ENCODE measurements at regions not wholly inside any gene's neighbourhood (a gene's known extent, or its start where the extent isn't known, plus 50 kb on each side); places are given as distances from the start of the nearest gene placed in this dataset.
"Not testable (repeated sequence)": the region's sequence is repeated elsewhere in the genome, so short reads cannot be mapped to it uniquely, and the experiment has no call there.

DNA sequence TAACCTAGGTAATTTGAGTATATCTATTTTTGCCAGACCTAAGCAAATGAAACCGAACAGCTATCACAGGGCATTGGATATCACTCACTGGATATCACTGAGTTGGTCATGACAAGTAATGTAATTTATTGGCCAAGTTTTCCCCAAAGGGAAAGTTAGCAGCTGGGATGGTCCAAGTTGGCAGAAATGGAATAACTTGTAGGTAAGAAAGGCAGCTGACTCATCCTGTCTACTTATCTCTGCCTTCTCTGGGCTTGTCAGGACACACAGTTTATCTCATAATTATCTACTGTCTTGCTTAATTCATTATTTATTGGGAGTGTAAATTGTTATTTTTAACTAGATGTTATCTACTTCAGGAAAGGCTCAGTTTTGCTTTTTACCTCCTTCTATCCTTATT lies 502.0 kb upstream of the DPP6 start:
- no peak for DNase-seq (ENCODE audit: low spot score)
- TF ChIP-seq, protein P1, sequence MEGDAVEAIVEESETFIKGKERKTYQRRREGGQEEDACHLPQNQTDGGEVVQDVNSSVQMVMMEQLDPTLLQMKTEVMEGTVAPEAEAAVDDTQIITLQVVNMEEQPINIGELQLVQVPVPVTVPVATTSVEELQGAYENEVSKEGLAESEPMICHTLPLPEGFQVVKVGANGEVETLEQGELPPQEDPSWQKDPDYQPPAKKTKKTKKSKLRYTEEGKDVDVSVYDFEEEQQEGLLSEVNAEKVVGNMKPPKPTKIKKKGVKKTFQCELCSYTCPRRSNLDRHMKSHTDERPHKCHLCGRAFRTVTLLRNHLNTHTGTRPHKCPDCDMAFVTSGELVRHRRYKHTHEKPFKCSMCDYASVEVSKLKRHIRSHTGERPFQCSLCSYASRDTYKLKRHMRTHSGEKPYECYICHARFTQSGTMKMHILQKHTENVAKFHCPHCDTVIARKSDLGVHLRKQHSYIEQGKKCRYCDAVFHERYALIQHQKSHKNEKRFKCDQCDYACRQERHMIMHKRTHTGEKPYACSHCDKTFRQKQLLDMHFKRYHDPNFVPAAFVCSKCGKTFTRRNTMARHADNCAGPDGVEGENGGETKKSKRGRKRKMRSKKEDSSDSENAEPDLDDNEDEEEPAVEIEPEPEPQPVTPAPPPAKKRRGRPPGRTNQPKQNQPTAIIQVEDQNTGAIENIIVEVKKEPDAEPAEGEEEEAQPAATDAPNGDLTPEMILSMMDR (IDR thresholded peaks at IDR 0.05; ENCODE audit: borderline replicate concordance, control extremely low read depth, extremely low read depth, insufficient read depth, missing control alignments), result no peak
- in situ Hi-C loops (cut with MboI; ENCODE audit: low sequenced_read_pairs, unreplicated experiment), result no loop called here

DNA sequence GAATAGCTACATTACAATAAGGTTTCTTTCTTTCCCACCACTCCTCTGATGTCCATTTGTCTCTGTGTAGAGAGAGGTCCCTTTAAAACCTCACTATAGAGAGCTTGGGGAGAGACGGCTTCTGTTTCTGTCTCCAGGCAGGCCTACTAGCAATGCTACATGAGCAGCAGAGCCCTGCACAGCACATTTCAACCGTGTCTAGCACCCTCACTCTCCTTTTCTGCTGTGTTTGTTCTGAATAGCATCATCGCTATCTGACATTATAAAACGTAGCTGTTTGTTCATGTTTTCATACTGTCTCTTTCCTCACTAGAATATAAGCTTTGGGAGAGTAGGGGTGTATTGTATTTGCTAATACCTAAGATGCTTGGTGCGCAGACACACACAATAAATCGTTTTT lies 487.8 kb upstream of the DPP6 start:
- TF ChIP-seq, protein P1 (IDR thresholded peaks at IDR 0.05; ENCODE audit: borderline replicate concordance, control extremely low read depth, extremely low read depth, insufficient read depth, missing control alignments), result no peak
- DNase-seq (ENCODE audit: low spot score), result no peak
- in situ Hi-C loops (cut with MboI; ENCODE audit: low sequenced_read_pairs, unreplicated experiment), result no loop called here

DNA sequence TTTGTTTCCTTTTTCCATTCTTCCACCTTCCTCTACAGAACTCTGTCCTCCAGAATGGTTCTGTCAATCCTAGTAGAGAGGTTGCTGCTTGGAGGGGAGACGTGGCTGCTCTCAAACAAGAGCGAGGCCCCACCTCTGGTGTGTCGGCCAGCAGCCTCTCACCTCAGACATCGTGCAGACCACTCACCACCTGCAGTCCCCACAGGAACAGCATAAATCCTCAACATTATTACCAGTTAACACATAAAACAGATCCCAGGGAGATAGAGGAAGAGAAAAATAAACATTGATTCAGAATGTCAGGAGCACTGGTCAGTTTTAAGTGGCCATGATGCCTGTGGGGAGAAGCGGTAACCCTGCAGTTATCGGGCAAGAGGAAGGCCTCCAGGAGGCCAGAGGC lies 485.9 kb upstream of the DPP6 start:
- TF ChIP-seq, protein P1 (IDR thresholded peaks at IDR 0.05; ENCODE audit: borderline replicate concordance, control extremely low read depth, extremely low read depth, insufficient read depth, missing control alignments), result no peak
- no peak for DNase-seq (ENCODE audit: low spot score)
- in situ Hi-C loops (cut with MboI; ENCODE audit: low sequenced_read_pairs, unreplicated experiment), result no loop called here

DNA sequence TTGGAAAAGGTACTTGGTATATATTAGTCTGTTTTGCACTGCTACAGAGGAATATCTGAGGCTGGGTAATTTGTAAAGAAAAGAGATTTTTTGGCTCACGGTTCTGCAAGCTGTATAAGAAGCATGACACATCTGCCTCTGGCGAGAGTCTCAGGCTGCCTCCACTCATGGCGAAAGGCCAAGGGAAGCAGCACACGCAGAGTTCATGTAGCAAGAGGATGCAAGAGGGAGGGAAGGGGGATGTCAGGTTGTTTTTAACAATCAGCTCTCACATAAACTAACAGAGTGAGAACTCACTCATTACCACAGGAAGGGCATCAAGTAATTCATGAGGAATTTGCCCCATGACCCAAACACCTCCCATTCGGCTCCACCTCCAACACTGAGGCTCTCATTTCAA lies 484.8 kb upstream of the DPP6 start:
- TF ChIP-seq, protein P1 (IDR thresholded peaks at IDR 0.05; ENCODE audit: borderline replicate concordance, control extremely low read depth, extremely low read depth, insufficient read depth, missing control alignments), result no peak
- no peak for DNase-seq (ENCODE audit: low spot score)
- in situ Hi-C loops (cut with MboI; ENCODE audit: low sequenced_read_pairs, unreplicated experiment), result no loop called here

DNA sequence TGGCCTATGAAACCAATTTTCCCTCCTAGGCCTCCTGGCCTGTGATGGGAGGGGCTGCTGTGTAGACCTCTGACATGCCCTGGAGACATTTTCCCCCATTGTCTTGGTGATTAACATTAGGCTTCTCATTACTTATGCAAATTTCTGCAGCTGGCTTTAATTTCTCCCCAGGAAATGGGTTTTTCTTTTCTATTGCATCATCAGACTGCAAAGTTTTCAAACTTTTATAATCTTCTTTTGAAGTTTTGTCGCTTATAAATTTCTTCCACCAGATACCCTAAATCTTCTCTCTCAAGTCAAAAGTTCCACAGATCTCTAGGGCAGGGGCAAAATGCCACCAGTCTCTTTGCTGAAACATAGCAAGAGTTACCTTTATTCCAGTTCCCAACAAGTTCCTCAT lies 482.7 kb upstream of the DPP6 start:
- in situ Hi-C loops (cut with MboI; ENCODE audit: low sequenced_read_pairs, unreplicated experiment), result not testable (repeated sequence)

DNA sequence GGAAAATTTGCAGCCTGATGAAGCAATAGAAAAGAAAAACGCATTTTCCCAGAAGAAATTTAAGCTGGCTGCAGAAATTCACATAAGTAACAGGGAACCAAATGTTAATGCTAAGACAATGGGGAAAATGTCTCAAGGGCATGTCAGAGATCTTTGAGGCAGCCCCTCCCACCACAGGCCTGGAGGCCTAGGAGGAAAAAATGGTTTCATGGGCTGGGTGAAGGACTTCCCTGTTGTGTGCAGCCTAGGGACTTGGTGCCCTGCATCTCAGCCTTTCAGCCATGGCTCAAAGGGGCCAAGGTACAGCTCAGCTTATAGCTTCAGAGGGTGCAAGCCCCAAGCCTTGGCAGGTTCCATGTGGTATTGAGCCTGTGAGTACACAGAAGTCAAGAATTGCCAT lies 476.1 kb upstream of the DPP6 start:
- TF ChIP-seq, protein P1 (IDR thresholded peaks at IDR 0.05; ENCODE audit: borderline replicate concordance, control extremely low read depth, extremely low read depth, insufficient read depth, missing control alignments), result no peak
- DNase-seq (ENCODE audit: low spot score), result no peak
- in situ Hi-C loops (cut with MboI; ENCODE audit: low sequenced_read_pairs, unreplicated experiment), result no loop called here

More for the DNA sequence above, 482.7 kb upstream of the DPP6 start:
- DNase-seq (ENCODE audit: low spot score), result not testable (repeated sequence)

DNA sequence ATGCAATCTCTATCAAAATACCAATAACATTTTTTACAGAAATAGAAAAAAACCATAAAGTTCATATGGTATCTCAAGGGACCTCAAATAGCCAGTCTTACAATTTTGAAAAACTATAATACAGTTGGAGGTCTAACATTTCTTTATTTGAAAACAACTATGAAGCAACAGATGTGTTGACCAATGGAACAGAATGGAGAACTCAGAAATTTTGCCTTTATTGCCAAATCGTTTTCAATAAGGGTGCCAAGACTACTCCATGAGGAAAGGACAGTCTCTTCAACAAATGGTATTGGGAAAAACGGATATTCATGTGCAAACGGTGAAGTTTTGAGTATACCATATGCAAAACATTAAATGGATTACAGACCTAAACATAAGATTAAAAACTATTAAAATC lies 470.8 kb upstream of the DPP6 start:
- in situ Hi-C loops (cut with MboI; ENCODE audit: low sequenced_read_pairs, unreplicated experiment), result no loop called here
- no peak for DNase-seq (ENCODE audit: low spot score)
- TF ChIP-seq, protein P1 (IDR thresholded peaks at IDR 0.05; ENCODE audit: borderline replicate concordance, control extremely low read depth, extremely low read depth, insufficient read depth, missing control alignments), result no peak
